ENCODE measurements at regions not wholly inside any gene's neighbourhood (a gene's known extent, or its start where the extent isn't known, plus 50 kb on each side); places are given as distances from the start of the nearest gene placed in this dataset.

DNA sequence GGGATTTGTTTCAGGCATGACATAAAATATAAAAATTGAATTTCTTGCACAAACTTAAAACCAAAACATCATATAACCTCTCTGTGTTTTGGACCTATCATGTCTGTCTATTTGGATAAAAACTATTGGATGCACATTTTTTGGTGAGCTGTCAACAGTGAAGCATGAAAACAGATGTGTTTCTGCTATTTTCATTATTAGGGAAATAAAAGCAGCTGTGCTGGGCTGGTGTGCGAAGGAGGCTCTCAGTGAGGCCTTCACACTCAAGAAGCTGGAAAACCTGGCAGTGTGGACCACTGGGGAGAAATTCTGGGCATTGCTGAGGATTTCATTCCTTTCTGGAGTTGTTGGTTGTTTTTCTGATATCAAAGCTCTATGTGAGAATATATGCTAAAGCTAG is 395.3 kb downstream of the GJA1 start:
- TF ChIP-seq, protein P1, sequence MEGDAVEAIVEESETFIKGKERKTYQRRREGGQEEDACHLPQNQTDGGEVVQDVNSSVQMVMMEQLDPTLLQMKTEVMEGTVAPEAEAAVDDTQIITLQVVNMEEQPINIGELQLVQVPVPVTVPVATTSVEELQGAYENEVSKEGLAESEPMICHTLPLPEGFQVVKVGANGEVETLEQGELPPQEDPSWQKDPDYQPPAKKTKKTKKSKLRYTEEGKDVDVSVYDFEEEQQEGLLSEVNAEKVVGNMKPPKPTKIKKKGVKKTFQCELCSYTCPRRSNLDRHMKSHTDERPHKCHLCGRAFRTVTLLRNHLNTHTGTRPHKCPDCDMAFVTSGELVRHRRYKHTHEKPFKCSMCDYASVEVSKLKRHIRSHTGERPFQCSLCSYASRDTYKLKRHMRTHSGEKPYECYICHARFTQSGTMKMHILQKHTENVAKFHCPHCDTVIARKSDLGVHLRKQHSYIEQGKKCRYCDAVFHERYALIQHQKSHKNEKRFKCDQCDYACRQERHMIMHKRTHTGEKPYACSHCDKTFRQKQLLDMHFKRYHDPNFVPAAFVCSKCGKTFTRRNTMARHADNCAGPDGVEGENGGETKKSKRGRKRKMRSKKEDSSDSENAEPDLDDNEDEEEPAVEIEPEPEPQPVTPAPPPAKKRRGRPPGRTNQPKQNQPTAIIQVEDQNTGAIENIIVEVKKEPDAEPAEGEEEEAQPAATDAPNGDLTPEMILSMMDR (IDR thresholded peaks at IDR 0.05 in 2 of 3, conservative IDR thresholded peaks at IDR 0.05 in 1 of 3; ENCODE audit: insufficient read depth in 2 of 3, low read depth in 1 of 3, low read length in 3 of 3): no peak
- TF ChIP-seq EGR1 (conservative IDR thresholded peaks at IDR 0.05) (no peak), MYNN (IDR thresholded peaks at IDR 0.05) (no peak), MYNN (CRISPR knock-in tag; IDR thresholded peaks at IDR 0.05) (no peak), MTA2 (IDR thresholded peaks at IDR 0.05; ENCODE audit: low read depth) (no peak), JUNB (CRISPR knock-in tag; conservative IDR thresholded peaks at IDR 0.05) (no peak), SRF (CRISPR knock-in tag; IDR thresholded peaks at IDR 0.05) (no peak), CHD4 (IDR thresholded peaks at IDR 0.05; ENCODE audit: insufficient read depth, insufficient replicate concordance, low read depth, low read length, poor library complexity, severe bottlenecking) (no peak), ZFP36 (IDR thresholded peaks at IDR 0.05; ENCODE audit: low read depth, low read length, partially characterized antibody) (no peak), HEY1 (CRISPR knock-in tag; IDR thresholded peaks at IDR 0.05; ENCODE audit: borderline replicate concordance) (no peak), CEBPG (CRISPR knock-in tag; IDR thresholded peaks at IDR 0.05) (no peak), CEBPG (tag; conservative IDR thresholded peaks at IDR 0.05 in 1 of 2, IDR thresholded peaks at IDR 0.05 in 1 of 2) (no peak), FOXA1 (IDR thresholded peaks at IDR 0.05; ENCODE audit: borderline replicate concordance) (no peak), ZKSCAN1 (IDR thresholded peaks at IDR 0.05; ENCODE audit: low read depth, low read length) (no peak), SIRT6 (IDR thresholded peaks at IDR 0.05; ENCODE audit: low read depth, low read length) (no peak)
- TF ChIP-seq, protein P2, sequence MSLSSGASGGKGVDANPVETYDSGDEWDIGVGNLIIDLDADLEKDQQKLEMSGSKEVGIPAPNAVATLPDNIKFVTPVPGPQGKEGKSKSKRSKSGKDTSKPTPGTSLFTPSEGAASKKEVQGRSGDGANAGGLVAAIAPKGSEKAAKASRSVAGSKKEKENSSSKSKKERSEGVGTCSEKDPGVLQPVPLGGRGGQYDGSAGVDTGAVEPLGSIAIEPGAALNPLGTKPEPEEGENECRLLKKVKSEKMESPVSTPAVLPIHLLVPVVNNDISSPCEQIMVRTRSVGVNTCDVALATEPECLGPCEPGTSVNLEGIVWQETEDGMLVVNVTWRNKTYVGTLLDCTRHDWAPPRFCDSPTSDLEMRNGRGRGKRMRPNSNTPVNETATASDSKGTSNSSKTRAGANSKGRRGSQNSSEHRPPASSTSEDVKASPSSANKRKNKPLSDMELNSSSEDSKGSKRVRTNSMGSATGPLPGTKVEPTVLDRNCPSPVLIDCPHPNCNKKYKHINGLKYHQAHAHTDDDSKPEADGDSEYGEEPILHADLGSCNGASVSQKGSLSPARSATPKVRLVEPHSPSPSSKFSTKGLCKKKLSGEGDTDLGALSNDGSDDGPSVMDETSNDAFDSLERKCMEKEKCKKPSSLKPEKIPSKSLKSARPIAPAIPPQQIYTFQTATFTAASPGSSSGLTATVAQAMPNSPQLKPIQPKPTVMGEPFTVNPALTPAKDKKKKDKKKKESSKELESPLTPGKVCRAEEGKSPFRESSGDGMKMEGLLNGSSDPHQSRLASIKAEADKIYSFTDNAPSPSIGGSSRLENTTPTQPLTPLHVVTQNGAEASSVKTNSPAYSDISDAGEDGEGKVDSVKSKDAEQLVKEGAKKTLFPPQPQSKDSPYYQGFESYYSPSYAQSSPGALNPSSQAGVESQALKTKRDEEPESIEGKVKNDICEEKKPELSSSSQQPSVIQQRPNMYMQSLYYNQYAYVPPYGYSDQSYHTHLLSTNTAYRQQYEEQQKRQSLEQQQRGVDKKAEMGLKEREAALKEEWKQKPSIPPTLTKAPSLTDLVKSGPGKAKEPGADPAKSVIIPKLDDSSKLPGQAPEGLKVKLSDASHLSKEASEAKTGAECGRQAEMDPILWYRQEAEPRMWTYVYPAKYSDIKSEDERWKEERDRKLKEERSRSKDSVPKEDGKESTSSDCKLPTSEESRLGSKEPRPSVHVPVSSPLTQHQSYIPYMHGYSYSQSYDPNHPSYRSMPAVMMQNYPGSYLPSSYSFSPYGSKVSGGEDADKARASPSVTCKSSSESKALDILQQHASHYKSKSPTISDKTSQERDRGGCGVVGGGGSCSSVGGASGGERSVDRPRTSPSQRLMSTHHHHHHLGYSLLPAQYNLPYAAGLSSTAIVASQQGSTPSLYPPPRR (CRISPR knock-in tag; IDR thresholded peaks at IDR 0.05; ENCODE audit: borderline replicate concordance): no peak

All from K562 (cell line).